PFSK-1 (cell line): ENCODE measurements at regions not wholly inside any gene's neighbourhood (a gene's known extent, or its start where the extent isn't known, plus 50 kb on each side); places are given as distances from the start of the nearest gene placed in this dataset.

ENCODE experiments used
- FOXP2 ChIP-seq: optimal IDR thresholded peaks from 2 replicates; pipeline ENCODE3; 2011; ENCODE audit warnings: borderline replicate concordance, control low read depth, inconsistent platforms; ENCODE audit not compliant: insufficient read depth; ENCODE audit errors: extremely low read length, extremely low read depth
- POLR2AphosphoS5 ChIP-seq: IDR thresholded peaks from 2 replicates; pipeline ENCODE4 v1.6.1; 2012; ENCODE audit warnings: low read depth, mild to moderate bottlenecking, control low read depth, low read length, moderate library complexity
- REST ChIP-seq, 2 experiments: IDR thresholded peaks; 2 replicates each; pipeline versions ENCODE4 v1.6.1 to v1.8.0; 2011 to 2012; ENCODE audit warnings: low read depth in 2 of 2, low read length in 2 of 2, control low read depth in 1 of 2, inconsistent platforms in 1 of 2, mild to moderate bottlenecking in 1 of 2, moderate library complexity in 1 of 2; ENCODE audit not compliant: insufficient read depth in 1 of 2
- TAF1 ChIP-seq: IDR thresholded peaks from 2 replicates; pipeline ENCODE4 v1.6.1; 2012; ENCODE audit warnings: low read length, control low read depth, borderline replicate concordance; ENCODE audit not compliant: insufficient read depth

DNA sequence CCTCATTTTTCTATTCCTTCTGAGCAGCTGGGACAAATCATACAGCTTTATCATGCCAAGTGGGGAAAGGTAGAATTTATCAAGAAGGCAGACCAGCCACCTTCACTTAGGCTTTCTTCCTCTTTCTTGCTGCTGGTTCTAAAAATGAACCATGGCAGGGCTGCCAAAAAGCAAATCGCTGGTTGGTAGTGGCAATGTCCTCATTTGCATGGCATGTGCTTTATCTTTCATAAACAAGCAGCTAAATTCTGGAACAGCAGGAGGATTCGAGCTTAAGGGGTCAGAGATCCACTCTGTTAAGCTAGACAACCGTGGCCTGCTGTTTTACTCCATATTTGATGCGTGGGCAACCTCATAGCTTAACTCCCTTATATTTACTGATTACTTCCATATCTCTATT is 91.3 kb downstream of the RPE65 start:
- TF ChIP-seq TAF1 (no peak), REST (IDR thresholded peaks at IDR 0.05; ENCODE audit: insufficient read depth in 1 of 2, low read depth in 2 of 2, low read length in 2 of 2) (no peak), POLR2AphosphoS5 (no peak), FOXP2 (no peak)
